ENCODE measurements at regions not wholly inside any gene's neighbourhood (a gene's known extent, or its start where the extent isn't known, plus 50 kb on each side); places are given as distances from the start of the nearest gene placed in this dataset.

DNA sequence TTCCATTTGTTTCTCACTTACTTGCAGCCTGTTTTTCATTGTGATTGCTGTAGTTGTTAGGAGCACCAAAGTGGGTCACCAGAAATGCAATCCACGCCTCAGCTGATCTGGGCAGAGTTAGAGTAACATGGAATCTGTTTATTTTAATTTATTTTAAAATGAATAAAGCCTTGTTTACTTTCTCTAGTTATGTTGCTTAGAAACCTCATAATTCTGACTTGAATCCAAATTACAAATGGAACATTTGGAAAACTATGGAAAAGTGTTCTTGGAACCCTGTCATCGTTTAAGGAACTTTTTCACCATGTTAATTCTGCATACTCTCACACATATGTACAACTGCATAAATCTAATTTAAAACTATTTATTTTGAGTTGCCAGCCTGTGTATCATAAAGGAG is 92.2 kb upstream of the DAAM1 start:
- H3K4me2 ChIP-seq (ENCODE audit: insufficient read depth, insufficient read length, low read length): no peak overlapping the region
- H4K20me1 ChIP-seq (ENCODE audit: control insufficient read depth, insufficient read depth, insufficient read length): no peaks in the 10 kb centered on the region
- no peaks in the 10 kb centered on the region; the same call in 1 of the 2 replicates for H3K4me1 ChIP-seq (ENCODE audit: insufficient read depth, low read length)
- H2BK5ac ChIP-seq (ENCODE audit: insufficient read length, low read length): no peak overlapping the region
- Mint-ChIP-seq H3K4me1 (no peaks in the 10 kb centered on the region), H3K36me3 (ENCODE audit: insufficient read depth in 1 of 3, low read depth in 3 of 3) (peaks cover 0 to 4% (median 0%) of the 10 kb centered on the region in 3 experiments; a peak in 1 of 7 replicates), H3K4me3 (no peak overlapping the region), H3K9me3 (peaks cover 0 to 4% of the 10 kb centered on the region in 2 experiments; a peak in 2 of 5 replicates), H3K27me3 (ENCODE audit: low read depth) (no peaks in the 10 kb centered on the region), H3K27ac (no peak overlapping the region)
- no peak overlapping the region for H3K4ac ChIP-seq (ENCODE audit: low read depth, low read length)
- no peak overlapping the region for H3K9ac ChIP-seq (ENCODE audit: extremely low read depth, insufficient read length, low read length)
- H2BK12ac ChIP-seq (ENCODE audit: insufficient read length, low read depth, low read length): no peak overlapping the region
- H2BK20ac ChIP-seq (ENCODE audit: low read depth, low read length, poor library complexity, severe bottlenecking): no peak overlapping the region
- H3K9me3 ChIP-seq (ENCODE audit: control insufficient read depth, low read depth, low read length): no peaks in the 10 kb centered on the region
- TF ChIP-seq, protein P1, sequence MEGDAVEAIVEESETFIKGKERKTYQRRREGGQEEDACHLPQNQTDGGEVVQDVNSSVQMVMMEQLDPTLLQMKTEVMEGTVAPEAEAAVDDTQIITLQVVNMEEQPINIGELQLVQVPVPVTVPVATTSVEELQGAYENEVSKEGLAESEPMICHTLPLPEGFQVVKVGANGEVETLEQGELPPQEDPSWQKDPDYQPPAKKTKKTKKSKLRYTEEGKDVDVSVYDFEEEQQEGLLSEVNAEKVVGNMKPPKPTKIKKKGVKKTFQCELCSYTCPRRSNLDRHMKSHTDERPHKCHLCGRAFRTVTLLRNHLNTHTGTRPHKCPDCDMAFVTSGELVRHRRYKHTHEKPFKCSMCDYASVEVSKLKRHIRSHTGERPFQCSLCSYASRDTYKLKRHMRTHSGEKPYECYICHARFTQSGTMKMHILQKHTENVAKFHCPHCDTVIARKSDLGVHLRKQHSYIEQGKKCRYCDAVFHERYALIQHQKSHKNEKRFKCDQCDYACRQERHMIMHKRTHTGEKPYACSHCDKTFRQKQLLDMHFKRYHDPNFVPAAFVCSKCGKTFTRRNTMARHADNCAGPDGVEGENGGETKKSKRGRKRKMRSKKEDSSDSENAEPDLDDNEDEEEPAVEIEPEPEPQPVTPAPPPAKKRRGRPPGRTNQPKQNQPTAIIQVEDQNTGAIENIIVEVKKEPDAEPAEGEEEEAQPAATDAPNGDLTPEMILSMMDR (conservative IDR thresholded peaks at IDR 0.05): no peak
- H2BK120ac ChIP-seq (ENCODE audit: low read depth, low read length, poor library complexity, severe bottlenecking): no peak overlapping the region
- H3K56ac ChIP-seq (ENCODE audit: insufficient read length, low read depth, low read length): no peak overlapping the region
- DNase-seq: no peak
- H4K91ac ChIP-seq (ENCODE audit: insufficient read length, low read depth, low read length): no peak overlapping the region
- H2BK15ac ChIP-seq (ENCODE audit: low read depth, low read length): no peak overlapping the region
- no peak overlapping the region for H4K8ac ChIP-seq (replicated peaks; ENCODE audit: insufficient read length, low read depth, low read length)
- no peaks in the 10 kb centered on the region for H3K23me2 ChIP-seq (ENCODE audit: insufficient read length, low read depth, low read length, poor library complexity, severe bottlenecking)
- H3K14ac ChIP-seq (ENCODE audit: insufficient read depth, low read length): no peak overlapping the region
- WGBS (ENCODE audit: extremely low coverage, insufficient read length, low lambda C conversion rate): no CpG with 5 or more reads among the region's 2 CpGs
- no peak overlapping the region for H4K5ac ChIP-seq (ENCODE audit: insufficient read length, low read depth, low read length)
- H3K23ac ChIP-seq (ENCODE audit: insufficient read length, low read depth, low read length): no peak overlapping the region
- H3K79me1 ChIP-seq (ENCODE audit: insufficient read depth, low read depth, low read length, poor library complexity, severe bottlenecking): no peaks in the 10 kb centered on the region
- no peaks in the 10 kb centered on the region for H3K79me2 ChIP-seq (ENCODE audit: insufficient read depth, low read length)
- H3K18ac ChIP-seq (ENCODE audit: insufficient read length, low read depth, low read length): no peak overlapping the region
- no peak overlapping the region for H2AFZ ChIP-seq (ENCODE audit: low read length)
- H3K27ac ChIP-seq (ENCODE audit: insufficient read length, low read depth, low read length): no peak overlapping the region
- no peak overlapping the region for H2AK5ac ChIP-seq (ENCODE audit: insufficient read length, low read length)
- H3T11ph ChIP-seq (ENCODE audit: low read length): no peak overlapping the region
- H3K27me3 ChIP-seq (ENCODE audit: insufficient read depth, low read length): no peaks in the 10 kb centered on the region
